ENCODE measurements at regions not wholly inside any gene's neighbourhood (a gene's known extent, or its start where the extent isn't known, plus 50 kb on each side); places are given as distances from the start of the nearest gene placed in this dataset.

DNA sequence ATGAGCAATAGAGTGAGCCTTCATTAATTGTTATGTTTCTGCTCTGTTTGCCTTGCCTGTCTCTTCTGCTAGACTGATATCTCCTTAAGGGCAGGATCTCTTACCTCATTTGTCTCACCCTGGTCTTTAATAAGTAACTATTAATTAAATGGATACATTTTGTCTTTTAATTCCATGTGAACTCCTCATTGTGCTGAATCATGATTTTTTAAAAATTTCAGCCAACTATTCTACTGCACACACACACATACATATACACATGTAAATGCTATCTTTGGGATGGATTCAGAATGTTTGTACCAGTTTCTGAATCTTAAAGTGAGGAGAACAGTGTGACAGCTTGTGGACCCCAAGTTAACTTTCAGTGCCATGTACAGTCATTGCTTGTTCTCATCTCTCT, 731.1 kb upstream of the MAP3K7 start:
- TF ChIP-seq CTCF (IDR thresholded peaks at IDR 0.05; ENCODE audit: poor library complexity): no peak
- no peak for TF ChIP-seq EZH2 (IDR thresholded peaks at IDR 0.05; ENCODE audit: borderline replicate concordance)
- TF ChIP-seq EZH2phosphoT487 (IDR thresholded peaks at IDR 0.05; ENCODE audit: low read depth, severe bottlenecking, unreplicated experiment): no peak

All from hepatocyte (in vitro differentiated cells).